ENCODE measurements at regions not wholly inside any gene's neighbourhood (a gene's known extent, or its start where the extent isn't known, plus 50 kb on each side); places are given as distances from the start of the nearest gene placed in this dataset.

DNA sequence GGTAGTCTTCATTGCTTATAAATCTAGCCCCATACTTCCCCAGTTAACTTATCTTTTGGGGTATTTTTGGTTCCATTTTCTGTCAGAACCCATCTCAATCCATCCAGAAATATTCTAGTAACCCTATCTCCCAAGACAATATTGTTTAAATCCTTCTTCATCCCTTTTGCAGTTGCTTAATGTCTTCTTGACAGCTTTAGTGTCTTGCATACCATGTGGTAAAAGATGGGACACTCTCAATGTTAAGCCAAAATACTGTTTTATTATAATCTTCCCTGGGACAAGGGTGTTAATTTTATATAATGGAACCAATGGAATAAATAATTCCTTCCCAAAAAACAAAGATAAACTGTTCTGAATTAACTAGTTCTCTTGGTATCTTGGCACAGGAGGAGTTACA, 450.2 kb downstream of the CCER1 start:
- DNase-seq (ENCODE audit: low read depth): no peak
- TF ChIP-seq CTCF (IDR thresholded peaks at IDR 0.05; ENCODE audit: low read depth, low read length, missing control alignments): no peak
- H3K4me3 ChIP-seq (ENCODE audit: low read depth, low read length): no peak overlapping the region
- in situ Hi-C loops (cut with HindIII; ENCODE audit: low sequenced_read_pairs): no loop called here

GRCh38 chr12:90502070-90502469, 452.9 kb downstream of the CCER1 start:
- H3K4me3 ChIP-seq (ENCODE audit: low read depth, low read length): no peak overlapping the region
- no peak for DNase-seq (ENCODE audit: low read depth)
- TF ChIP-seq CTCF (IDR thresholded peaks at IDR 0.05; ENCODE audit: low read depth, low read length, missing control alignments): no peak
- in situ Hi-C loops (cut with HindIII; ENCODE audit: low sequenced_read_pairs): no loop called here

GRCh38 chr12:90501412-90501811, 453.6 kb downstream of the CCER1 start:
- TF ChIP-seq CTCF (IDR thresholded peaks at IDR 0.05; ENCODE audit: low read depth, low read length, missing control alignments): no peak
- no peak overlapping the region for H3K4me3 ChIP-seq (ENCODE audit: low read depth, low read length)
- in situ Hi-C loops (cut with HindIII; ENCODE audit: low sequenced_read_pairs): no loop called here
- no peak for DNase-seq (ENCODE audit: low read depth)

- in situ Hi-C loops (cut with HindIII; ENCODE audit: low sequenced_read_pairs): no loop called here
- TF ChIP-seq CTCF (IDR thresholded peaks at IDR 0.05; ENCODE audit: low read depth, low read length, missing control alignments): no peak
- DNase-seq (ENCODE audit: low read depth): no peak
- H3K4me3 ChIP-seq (ENCODE audit: low read depth, low read length): no peak overlapping the region
Observed at GRCh38 chr12:90499795-90500194, 455.2 kb downstream of the CCER1 start.

GRCh38 chr12:90497923-90498545, 456.9 kb downstream of the CCER1 start:
- no peak overlapping the region for H3K4me3 ChIP-seq (ENCODE audit: low read depth, low read length)
- no peak for DNase-seq (ENCODE audit: low read depth)
- TF ChIP-seq CTCF (IDR thresholded peaks at IDR 0.05; ENCODE audit: low read depth, low read length, missing control alignments): no peak
- in situ Hi-C loops (cut with HindIII; ENCODE audit: low sequenced_read_pairs): no loop called here

DNA sequence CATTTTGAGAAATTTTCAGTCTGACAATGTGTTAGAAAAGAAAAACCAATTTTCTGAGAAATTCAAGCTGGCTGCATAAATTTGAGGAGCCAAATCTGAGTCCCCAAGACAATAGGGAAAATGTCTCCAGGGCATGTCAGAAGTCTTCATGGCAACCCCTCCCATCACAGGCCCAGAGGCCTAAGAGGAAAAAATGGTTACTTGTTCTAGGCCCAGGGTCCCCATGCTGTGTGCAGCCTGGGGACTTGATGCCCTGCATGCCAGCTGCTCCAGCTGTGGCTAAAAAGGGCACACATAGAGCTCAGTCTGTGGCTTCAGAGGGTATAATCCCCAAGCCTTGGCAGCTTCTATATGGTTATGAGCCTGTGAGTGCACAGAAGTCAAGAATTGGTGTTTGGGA, 464.6 kb downstream of the CCER1 start:
- in situ Hi-C loops (cut with HindIII; ENCODE audit: low sequenced_read_pairs): no loop called here
- no peak for TF ChIP-seq CTCF (IDR thresholded peaks at IDR 0.05; ENCODE audit: low read depth, low read length, missing control alignments)
- no peak overlapping the region for H3K4me3 ChIP-seq (ENCODE audit: low read depth, low read length)
- DNase-seq (ENCODE audit: low read depth): no peak

Data from astrocyte of the cerebellum (primary cell).